Ovary (tissue), 7 donors: ENCODE measurements at regions not wholly inside any gene's neighbourhood (a gene's known extent, or its start where the extent isn't known, plus 50 kb on each side); places are given as distances from the start of the nearest gene placed in this dataset.

ENCODE experiments used
- DNase-seq, 5 donors: peaks; one replicate each; pipeline ENCODE4 v3.0.0-alpha.2; 2019 to 2020
- H3K27ac ChIP-seq, 2 donors: fragments of 200-600 bp; one replicate each; pipeline versions ENCODE4 v1.5.1 to v1.8.0; 2019 to 2022
- H3K27me3 ChIP-seq: fragments of 200-600 bp; one replicate; pipeline ENCODE4 v1.8.0; 2022
- H3K36me3 ChIP-seq: fragments of 200-600 bp; sonication (generic); one replicate; pipeline ENCODE4 v1.5.1; 2019
- H3K4me1 ChIP-seq: one replicate; pipeline ENCODE4 v1.8.1; 2013; ENCODE audit warnings: mild to moderate bottlenecking, moderate library complexity; ENCODE audit not compliant: insufficient read depth
- H3K4me3 ChIP-seq: fragments of 200-600 bp; sonication (generic); one replicate; pipeline ENCODE4 v1.5.1; 2017
- H3K9me3 ChIP-seq, 2 donors: fragments of 200-600 bp in 1 of 2; sonication (generic) in 1 of 2; one replicate each; pipeline versions ENCODE4 v1.5.1 to v1.8.1; 2013 to 2019; ENCODE audit warnings: mild to moderate bottlenecking in 1 of 2, moderate library complexity in 1 of 2
- CTCF ChIP-seq, 3 donors: fragments of 450-650 bp in 2 of 3; fragments of 200-600 bp in 1 of 3; IDR thresholded peaks; one replicate each; pipeline versions ENCODE4 v1.5.1 to v1.8.0; 2016 to 2022; ENCODE audit warnings: antibody characterized with exemption in 3 of 3, mild to moderate bottlenecking in 1 of 3
- EP300 ChIP-seq: sonication (generic); formaldehyde crosslinking; IDR thresholded peaks from one replicate; pipeline ENCODE4 v1.6.1; 2017; ENCODE audit warnings: antibody characterized with exemption
- POLR2A ChIP-seq: fragments of 450-650 bp; IDR thresholded peaks from one replicate; pipeline ENCODE4 v1.6.1; 2017; ENCODE audit warnings: antibody characterized with exemption, mild to moderate bottlenecking, moderate library complexity
- WGBS, 3 donors: extraction: QIAGEN DNeasy Blood & Tissue Kit in 1 of 3; methylation state at CpG; one replicate each; pipeline versions ENCODE4 v1.1.5 to v1.1.7; 2013 to 2017; 5-methylcytosine and 5-hydroxymethylcytosine counted together
- intact Hi-C, 4 donors: fragments of 100-400 bp; cut with DNase I; formaldehyde crosslinking; loops; one replicate each; pipeline versions ENCODE4 v1.11.0 to v1.15.1; 2022 to 2023
- donor health status: DM: no; HTN: no; CAD: no; lungs with moderate emphysema.
- donor health status: DM: no; HTN: no; CAD: no.
- donor health status: Bipolar disorder and iron deficiency.
- donor health status: DM: no; HTN: no; CAD: no.
- donor health status: DM: yes; HTN: yes; CAD: no.

- TF ChIP-seq CTCF (IDR thresholded peaks at IDR 0.05) (no peak), EP300 (no peak)
- H3K36me3 ChIP-seq, result no peaks in the 10 kb centered on the region
- no peaks in the 10 kb centered on the region for H3K4me1 ChIP-seq
- H3K27me3 ChIP-seq, result no peaks in the 10 kb centered on the region
- no peak overlapping the region for H3K27ac ChIP-seq
- no peaks in the 10 kb centered on the region for H3K9me3 ChIP-seq
- H3K4me3 ChIP-seq, result no peak overlapping the region
- WGBS, 3 donors, result 88 to 89% (median 88%) methylated on average over 8 of the region's 8 CpGs
- intact Hi-C loops, result loop anchor here in 1 of 4 donors (10.0 kb wide), 1 partner anchor 80 kb away; no protein-coding TSS in a partner anchor
- DNase-seq, result no peak
Measured at GRCh38 chr15:95565016-95565600, 765.4 kb upstream of the NR2F2 start.

GRCh38 chr15:95565690-95566089 is 764.8 kb upstream of the NR2F2 start:
- TF ChIP-seq CTCF (IDR thresholded peaks at IDR 0.05) (no peak), POLR2A (no peak), EP300 (no peak)
- Histone ChIP-seq H3K9me3 (no peaks in the 10 kb centered on the region), H3K4me3 (no peak overlapping the region), H3K4me1 (no peaks in the 10 kb centered on the region), H3K36me3 (no peaks in the 10 kb centered on the region), H3K27ac (no peak overlapping the region), H3K27me3 (no peaks in the 10 kb centered on the region)
- DNase-seq, result no peak
- WGBS, 3 donors, result 76 to 83% (median 82%) methylated on average over 4 of the region's 4 CpGs
- intact Hi-C loops, result loop anchor here in 1 of 4 donors (10.0 kb wide), 1 partner anchor 81 kb away; no protein-coding TSS in a partner anchor

- 79 to 85% (median 83%) methylated on average over 1 of the region's 1 CpG for WGBS, 3 donors
- Histone ChIP-seq H3K9me3 (no peaks in the 10 kb centered on the region), H3K36me3 (no peaks in the 10 kb centered on the region), H3K27me3 (no peaks in the 10 kb centered on the region), H3K4me1 (no peaks in the 10 kb centered on the region), H3K27ac (no peak overlapping the region), H3K4me3 (no peak overlapping the region)
- intact Hi-C loops, result loop anchor here in 1 of 4 donors (10.0 kb wide), 1 partner anchor 83 kb away; no protein-coding TSS in a partner anchor
- TF ChIP-seq CTCF (IDR thresholded peaks at IDR 0.05), result no peak
- no peak for TF ChIP-seq EP300
- no peak for TF ChIP-seq POLR2A
- no peak for DNase-seq
Measured at GRCh38 chr15:95567686-95568085, 762.8 kb upstream of the NR2F2 start.

- H3K9me3 ChIP-seq, result no peaks in the 10 kb centered on the region
- 83 to 89% (median 86%) methylated on average over 5 of the region's 5 CpGs for WGBS, 3 donors
- intact Hi-C loops, result no loop called here
- H3K4me3 ChIP-seq, result no peak overlapping the region
- no peak for DNase-seq
- H3K4me1 ChIP-seq, result no peaks in the 10 kb centered on the region
- no peak for TF ChIP-seq CTCF (IDR thresholded peaks at IDR 0.05)
- TF ChIP-seq EP300, result no peak
- TF ChIP-seq POLR2A, result no peak
- no peaks in the 10 kb centered on the region for H3K27me3 ChIP-seq
- H3K27ac ChIP-seq, result no peak overlapping the region
- H3K36me3 ChIP-seq, result no peaks in the 10 kb centered on the region
Measured at GRCh38 chr15:95574053-95574452, 756.4 kb upstream of the NR2F2 start.
